ENCODE measurements at regions not wholly inside any gene's neighbourhood (a gene's known extent, or its start where the extent isn't known, plus 50 kb on each side); places are given as distances from the start of the nearest gene placed in this dataset.

DNA sequence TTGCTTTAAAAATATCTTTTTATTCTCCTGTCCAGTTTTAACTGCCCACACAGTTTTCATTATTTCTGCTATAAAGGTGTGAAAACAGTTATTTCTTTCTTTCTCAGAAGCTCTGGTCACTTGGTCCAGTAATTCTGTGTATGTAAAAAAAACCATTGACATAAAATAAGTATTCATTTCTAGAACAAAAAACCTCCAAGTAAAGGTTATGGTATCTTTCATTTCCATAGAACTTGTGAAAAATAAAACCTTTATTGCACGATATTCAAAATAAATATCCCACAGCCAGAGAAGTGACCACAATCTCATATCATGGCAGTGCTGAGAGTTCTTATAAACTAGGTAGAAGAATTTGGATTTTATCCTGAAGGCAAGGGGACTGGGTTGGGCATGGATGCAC, 96.9 kb upstream of the TNFSF4 start:
- no peak for TF ChIP-seq BDP1 (IDR thresholded peaks at IDR 0.05; ENCODE audit: insufficient read depth, insufficient read length)
- TF ChIP-seq, protein P1, sequence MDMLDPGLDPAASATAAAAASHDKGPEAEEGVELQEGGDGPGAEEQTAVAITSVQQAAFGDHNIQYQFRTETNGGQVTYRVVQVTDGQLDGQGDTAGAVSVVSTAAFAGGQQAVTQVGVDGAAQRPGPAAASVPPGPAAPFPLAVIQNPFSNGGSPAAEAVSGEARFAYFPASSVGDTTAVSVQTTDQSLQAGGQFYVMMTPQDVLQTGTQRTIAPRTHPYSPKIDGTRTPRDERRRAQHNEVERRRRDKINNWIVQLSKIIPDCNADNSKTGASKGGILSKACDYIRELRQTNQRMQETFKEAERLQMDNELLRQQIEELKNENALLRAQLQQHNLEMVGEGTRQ (CRISPR knock-in tag; IDR thresholded peaks at IDR 0.05): no peak
- no peak for TF ChIP-seq ARID3A (IDR thresholded peaks at IDR 0.05; ENCODE audit: borderline replicate concordance, low read depth, low read length)
